Activated naive CD4-positive, alpha-beta T cell treated with anti-CD3 and anti-CD28 coated beads, Interleukin-2, amount 50 U/mL, for 72 hours (primary cell): ENCODE measurements at regions not wholly inside any gene's neighbourhood (a gene's known extent, or its start where the extent isn't known, plus 50 kb on each side); places are given as distances from the start of the nearest gene placed in this dataset.

ENCODE experiments used
- ATAC-seq, 2 donors: fragments of 150-1000 bp; cut with Tn5 transposase; 2 replicates each; pipeline ENCODE4 v1.10.0; 2021; ENCODE audit warnings: mild to moderate bottlenecking in 2 of 2, moderate library complexity in 2 of 2
- DNase-seq, 2 donors: peaks; one replicate each; pipeline ENCODE4 v3.0.0; 2021 to 2022; ENCODE audit warnings: low spot score in 2 of 2
- H3K27ac Mint-ChIP-seq, 2 donors: one replicate each; pipeline ENCODE4 v1.8.0; 2022; ENCODE audit warnings: mild to moderate bottlenecking in 2 of 2, mixed read lengths in 2 of 2
- H3K36me3 Mint-ChIP-seq, 2 donors: one replicate each; pipeline ENCODE4 v1.8.0; 2022; ENCODE audit warnings: mixed read lengths in 2 of 2
- H3K9me3 Mint-ChIP-seq, 2 donors: one replicate each; pipeline ENCODE4 v1.8.0; 2022; ENCODE audit warnings: mixed read lengths in 2 of 2

DNA sequence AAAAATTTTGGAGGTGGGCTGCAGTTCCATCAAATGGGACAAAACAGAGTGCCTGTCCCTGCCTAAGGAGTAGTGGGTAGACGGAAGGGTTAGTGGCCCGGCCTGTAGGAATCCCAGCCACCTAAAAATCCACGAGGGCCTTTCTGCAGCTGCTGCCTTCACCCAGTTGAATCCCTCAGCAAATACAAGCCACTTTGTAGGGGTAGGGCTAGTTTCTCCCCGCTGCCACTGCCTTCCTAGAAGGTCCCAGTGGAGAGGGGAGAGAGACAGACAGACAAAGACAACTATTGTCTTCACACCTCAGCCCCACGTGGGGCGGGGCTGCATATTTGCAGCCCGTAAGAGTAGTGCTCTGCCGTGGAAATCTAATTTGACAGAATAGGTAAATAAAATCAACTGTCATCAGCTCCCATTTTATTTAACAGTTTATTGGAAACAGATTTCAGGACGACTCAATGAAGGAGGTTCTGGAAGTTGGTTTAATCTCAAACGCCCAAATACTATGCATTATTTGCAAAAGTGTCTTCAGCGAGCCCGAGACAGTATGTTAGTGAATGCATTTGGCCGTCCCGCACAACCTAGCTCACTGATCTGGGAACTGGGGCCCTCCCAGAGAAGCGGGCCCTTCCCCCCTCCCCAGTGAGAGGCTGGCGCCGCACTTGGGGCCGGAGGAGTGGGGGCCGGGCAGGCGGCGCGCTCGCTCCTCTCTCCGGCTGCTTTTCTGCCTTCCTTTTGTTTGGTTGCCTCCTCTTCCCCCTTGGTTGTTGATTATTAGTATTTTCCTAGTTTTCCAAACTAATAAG is 67.6 kb upstream of the TBCA start:
- no peak overlapping the region for H3K27ac Mint-ChIP-seq
- ATAC-seq (no peak), DNase-seq (no peak)
- no peaks in the 10 kb centered on the region for H3K9me3 Mint-ChIP-seq
- H3K36me3 Mint-ChIP-seq = no peaks in the 10 kb centered on the region

DNA sequence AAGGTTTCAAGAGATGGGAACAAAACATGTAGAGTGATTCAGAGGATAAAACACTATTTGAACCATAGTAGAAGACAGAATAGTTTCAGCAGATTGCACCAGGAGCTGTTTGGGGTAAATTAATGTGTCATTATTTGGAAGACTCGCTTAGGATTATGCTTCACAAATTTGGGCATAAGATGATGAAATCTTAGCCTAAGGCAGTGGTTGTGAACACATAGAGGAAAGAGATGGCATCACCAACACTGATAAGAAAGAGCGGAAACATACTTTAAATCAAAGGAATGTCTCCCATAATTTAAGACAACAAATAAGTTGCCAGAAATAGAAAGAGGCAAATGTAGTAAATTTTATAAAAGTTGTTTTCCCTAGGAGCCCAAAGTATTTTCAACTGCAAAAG is 66.1 kb upstream of the TBCA start:
- Mint-ChIP-seq H3K9me3 (no peaks in the 10 kb centered on the region), H3K36me3 (no peaks in the 10 kb centered on the region), H3K27ac (no peak overlapping the region)
- ATAC-seq = no peak
- no peak for DNase-seq

DNA sequence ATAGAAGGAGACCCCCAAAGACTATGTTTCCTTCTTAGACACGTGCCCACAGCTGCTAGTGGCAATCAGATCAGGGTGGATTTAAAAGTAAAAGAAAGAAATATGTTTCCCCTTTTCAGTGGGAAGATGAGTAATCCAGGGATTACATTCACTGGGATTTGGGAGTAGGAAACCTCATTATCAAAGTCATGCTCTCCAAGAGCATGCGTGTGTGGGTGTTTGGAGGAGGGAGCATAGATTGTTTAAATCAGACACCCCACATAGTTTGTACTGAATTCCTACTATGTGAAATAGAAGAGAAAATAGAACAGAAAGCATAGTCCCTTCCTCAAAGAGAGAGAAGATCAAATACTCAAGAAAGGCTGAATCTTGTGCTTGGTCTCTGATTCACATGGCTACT is 65.5 kb upstream of the TBCA start:
- DNase-seq (no peak), ATAC-seq (no peak)
- Mint-ChIP-seq H3K27ac (no peak overlapping the region), H3K36me3 (no peaks in the 10 kb centered on the region), H3K9me3 (no peaks in the 10 kb centered on the region)

DNA sequence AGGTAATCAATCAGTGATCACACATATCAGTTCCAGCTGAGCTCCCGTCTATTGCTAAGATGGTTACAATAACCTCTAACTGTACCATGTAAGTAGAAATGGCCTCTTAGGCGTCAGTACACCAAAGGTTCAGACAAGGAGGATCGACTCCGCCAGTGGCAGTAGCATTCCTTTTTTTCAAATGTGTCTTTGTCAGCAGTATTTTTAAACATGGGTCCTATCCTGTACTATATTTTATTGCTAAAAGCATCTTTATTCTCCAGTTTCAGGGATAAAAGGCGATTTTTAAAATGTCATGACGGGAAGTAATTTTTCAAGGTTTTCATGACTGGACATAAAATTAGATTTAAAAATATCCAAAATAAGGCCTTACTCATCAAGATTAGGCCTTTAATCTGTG is 64.8 kb upstream of the TBCA start:
- DNase-seq (no peak), ATAC-seq (no peak)
- no peaks in the 10 kb centered on the region for H3K36me3 Mint-ChIP-seq
- H3K9me3 Mint-ChIP-seq = no peaks in the 10 kb centered on the region
- no peak overlapping the region for H3K27ac Mint-ChIP-seq

DNA sequence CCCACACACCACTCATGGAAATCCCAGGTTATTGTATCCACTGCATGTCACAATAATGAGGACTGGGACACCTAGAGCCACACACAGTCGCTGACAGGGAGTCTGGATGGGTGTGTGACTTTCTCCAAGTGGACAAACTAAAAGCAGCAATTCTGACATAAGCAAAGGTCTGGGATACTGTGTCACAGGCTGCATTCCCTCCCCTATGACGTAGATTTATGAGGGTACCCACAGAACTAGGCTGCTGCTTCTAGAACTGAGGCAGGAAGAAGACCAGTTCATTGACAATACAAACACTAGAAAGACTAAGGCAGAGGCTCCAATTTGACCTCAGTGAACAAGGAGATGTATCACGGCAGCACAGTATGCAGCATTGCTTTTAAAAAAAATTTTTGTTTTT is 63.6 kb upstream of the TBCA start:
- no peak for DNase-seq
- Mint-ChIP-seq H3K27ac (no peak overlapping the region), H3K9me3 (no peaks in the 10 kb centered on the region), H3K36me3 (no peaks in the 10 kb centered on the region)
- no peak for ATAC-seq

DNA sequence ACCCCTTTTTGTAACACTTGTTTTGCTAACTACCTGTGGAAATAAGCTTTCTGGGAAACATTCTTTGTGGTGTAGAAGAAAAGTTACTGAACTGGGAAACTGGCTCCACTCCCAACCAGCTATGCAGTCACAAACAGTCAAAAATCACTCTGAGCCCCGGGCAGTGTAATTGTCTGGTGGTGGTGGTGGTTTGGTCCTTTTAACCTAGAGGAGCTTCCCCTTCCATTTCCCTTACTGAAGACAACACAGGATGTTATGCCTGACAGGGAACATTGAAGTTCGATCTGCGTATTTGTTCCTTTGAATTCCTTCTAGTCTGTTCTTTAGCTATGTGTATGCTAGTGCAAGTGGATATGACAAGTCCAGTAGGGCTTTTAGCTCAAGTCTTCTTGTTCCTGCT is 56.8 kb upstream of the TBCA start:
- H3K36me3 Mint-ChIP-seq = no peaks in the 10 kb centered on the region
- DNase-seq = no peak

DNA sequence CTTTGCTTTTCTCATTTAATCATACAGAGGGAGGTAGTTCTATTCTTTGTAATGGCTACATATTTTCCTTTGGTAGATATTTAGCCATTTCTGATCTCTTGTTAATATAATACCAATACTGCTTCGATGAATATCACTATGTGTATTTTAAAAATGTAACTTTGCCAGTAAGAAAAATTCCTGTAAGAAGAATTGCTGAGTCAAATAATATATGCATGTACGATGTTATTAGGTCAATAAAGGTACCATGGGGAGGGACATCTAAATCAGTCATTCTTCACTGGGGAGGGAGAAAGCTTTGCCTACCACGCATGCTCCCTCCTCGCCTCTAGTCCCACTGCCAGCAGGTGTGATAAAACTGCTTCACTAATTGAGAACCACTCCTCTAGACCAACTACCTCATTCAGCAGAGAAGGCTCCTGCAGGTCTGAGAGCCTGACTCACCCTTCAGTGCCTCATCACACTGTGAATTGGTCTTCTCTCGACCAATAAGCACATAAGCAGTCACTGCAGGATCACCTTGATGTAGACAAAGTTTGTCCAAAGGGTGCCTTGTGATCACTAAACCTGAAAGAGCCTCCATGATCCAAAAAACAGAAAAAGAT is 56.1 kb upstream of the TBCA start:
- DNase-seq (no peak), ATAC-seq (no peak)
- no peaks in the 10 kb centered on the region for H3K36me3 Mint-ChIP-seq
- H3K9me3 Mint-ChIP-seq = no peaks in the 10 kb centered on the region
- no peak overlapping the region for H3K27ac Mint-ChIP-seq

More for the DNA sequence above, 56.8 kb upstream of the TBCA start:
- no peak overlapping the region for H3K27ac Mint-ChIP-seq
- no peaks in the 10 kb centered on the region for H3K9me3 Mint-ChIP-seq
- no peak for ATAC-seq

DNA sequence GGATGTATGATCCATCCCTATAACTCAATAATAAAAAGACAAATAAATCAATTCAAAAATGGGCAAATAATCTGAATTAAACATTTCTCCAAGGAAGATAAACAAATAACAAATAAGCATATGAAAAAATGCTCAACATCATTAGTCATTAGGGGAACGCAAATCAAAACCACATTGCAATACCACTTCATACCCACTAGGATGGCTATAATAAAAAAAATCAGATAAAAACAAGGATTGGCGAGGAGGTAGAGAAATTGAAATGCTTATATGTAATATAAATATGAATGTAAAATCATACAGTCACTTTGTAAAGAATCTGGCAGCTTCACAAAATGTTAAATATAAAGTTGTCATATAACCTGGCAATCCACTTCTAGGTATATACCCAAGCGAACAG is 52.3 kb upstream of the TBCA start:
- H3K27ac Mint-ChIP-seq = no peak overlapping the region
- no peak for ATAC-seq
- no peak for DNase-seq

More for the DNA sequence above, 52.3 kb upstream of the TBCA start:
- Mint-ChIP-seq H3K9me3 (no peaks in the 10 kb centered on the region), H3K36me3 (no peaks in the 10 kb centered on the region)
